Nucleus accumbens (tissue), 56 donors: ENCODE measurements at regions not wholly inside any gene's neighbourhood (a gene's known extent, or its start where the extent isn't known, plus 50 kb on each side); places are given as distances from the start of the nearest gene placed in this dataset.

Experiments
- DNase-seq, 56 donors: peaks; one replicate each; lab custom pipeline; 2025; lab: John Stamatoyannopoulos, UW

GRCh38 chr3:80261082-80261481 is 493.3 kb upstream of the ROBO1 start:
- DNase-seq = no peak

- no peak for DNase-seq
These were observed 491.9 kb upstream of the ROBO1 start for GRCh38 chr3:80259736-80260135.

GRCh38 chr3:80252113-80252512 is 484.3 kb upstream of the ROBO1 start:
- no peak for DNase-seq

GRCh38 chr3:80247766-80248165 is 480.0 kb upstream of the ROBO1 start:
- DNase-seq = no peak

GRCh38 chr3:80244390-80244789 is 476.6 kb upstream of the ROBO1 start:
- DNase-seq = no peak

GRCh38 chr3:80241791-80242190 is 474.0 kb upstream of the ROBO1 start:
- no peak for DNase-seq

GRCh38 chr3:80239301-80239700 is 471.5 kb upstream of the ROBO1 start:
- no peak for DNase-seq

- DNase-seq = no peak
These were observed 470.8 kb upstream of the ROBO1 start for GRCh38 chr3:80238606-80239005.

- no peak for DNase-seq
These were observed 470.4 kb upstream of the ROBO1 start for GRCh38 chr3:80238152-80238551.

GRCh38 chr3:80234706-80235105 is 466.9 kb upstream of the ROBO1 start:
- no peak for DNase-seq

- no peak for DNase-seq
These were observed 465.8 kb upstream of the ROBO1 start for GRCh38 chr3:80233576-80233975.

- no peak for DNase-seq
These were observed 465.0 kb upstream of the ROBO1 start for GRCh38 chr3:80232760-80233159.

GRCh38 chr3:80230962-80231361 is 463.2 kb upstream of the ROBO1 start:
- DNase-seq = no peak

- no peak for DNase-seq
These were observed 459.4 kb upstream of the ROBO1 start for GRCh38 chr3:80227216-80227615.

- no peak for DNase-seq
These were observed 447.4 kb upstream of the ROBO1 start for GRCh38 chr3:80215191-80215590.

- DNase-seq = no peak
These were observed 445.3 kb upstream of the ROBO1 start for GRCh38 chr3:80213086-80213485.

GRCh38 chr3:80192936-80193335 is 425.1 kb upstream of the ROBO1 start:
- DNase-seq = no peak

GRCh38 chr3:80190051-80190450 is 422.3 kb upstream of the ROBO1 start:
- DNase-seq = no peak

- DNase-seq = no peak
These were observed 420.2 kb upstream of the ROBO1 start for GRCh38 chr3:80187981-80188380.

- no peak for DNase-seq
These were observed 392.2 kb upstream of the ROBO1 start for GRCh38 chr3:80159990-80160506.

GRCh38 chr3:80158332-80158731 is 390.5 kb upstream of the ROBO1 start:
- DNase-seq = no peak

GRCh38 chr3:80157546-80157945 is 389.7 kb upstream of the ROBO1 start:
- no peak for DNase-seq

- DNase-seq = no peak
These were observed 384.9 kb upstream of the ROBO1 start for GRCh38 chr3:80152692-80153091.
